GM04503 (cell line): ENCODE measurements at regions not wholly inside any gene's neighbourhood (a gene's known extent, or its start where the extent isn't known, plus 50 kb on each side); places are given as distances from the start of the nearest gene placed in this dataset.
"Not testable (repeated sequence)": the region's sequence is repeated elsewhere in the genome, so short reads cannot be mapped to it uniquely, and the experiment has no call there.

Experiments used
- DNase-seq: peaks from one replicate; pipeline ENCODE4 v3.0.0-alpha.2; 2012; ENCODE audit warnings: low read depth

- no peak for DNase-seq
These were observed 95.7 kb upstream of the ZNF648 start for GRCh38 chr1:182157187-182157586.

- not testable (repeated sequence) for DNase-seq
These were observed 92.9 kb upstream of the ZNF648 start for GRCh38 chr1:182154425-182154824.

DNA sequence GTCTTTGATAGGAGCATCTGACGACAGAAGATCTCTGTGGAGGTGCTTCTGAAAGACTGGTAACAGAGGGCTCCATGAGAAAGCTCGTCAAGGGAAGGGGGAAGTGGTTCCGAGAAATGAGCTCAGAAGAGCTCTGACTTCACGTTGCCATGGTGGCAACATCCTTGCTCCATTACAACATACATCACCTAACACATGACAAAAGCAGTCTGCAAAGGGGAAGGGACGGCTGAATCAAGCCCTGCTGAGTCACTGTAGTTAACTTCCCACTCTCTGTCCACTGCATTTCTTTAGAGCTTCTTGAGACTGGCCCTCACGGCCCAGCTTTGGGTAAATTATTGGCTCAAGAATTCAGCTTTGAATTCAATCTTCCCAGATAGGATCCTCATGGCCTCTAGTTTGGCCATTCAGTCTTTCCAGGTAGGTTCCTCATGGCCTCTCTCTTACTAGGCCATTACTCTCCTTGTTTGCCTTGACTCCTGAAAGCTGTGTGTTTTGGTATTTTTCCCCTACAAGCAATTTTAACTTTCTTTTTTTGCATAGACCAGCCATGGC is 88.0 kb upstream of the ZNF648 start:
- peak; percentile 63 for DNase-seq

DNA sequence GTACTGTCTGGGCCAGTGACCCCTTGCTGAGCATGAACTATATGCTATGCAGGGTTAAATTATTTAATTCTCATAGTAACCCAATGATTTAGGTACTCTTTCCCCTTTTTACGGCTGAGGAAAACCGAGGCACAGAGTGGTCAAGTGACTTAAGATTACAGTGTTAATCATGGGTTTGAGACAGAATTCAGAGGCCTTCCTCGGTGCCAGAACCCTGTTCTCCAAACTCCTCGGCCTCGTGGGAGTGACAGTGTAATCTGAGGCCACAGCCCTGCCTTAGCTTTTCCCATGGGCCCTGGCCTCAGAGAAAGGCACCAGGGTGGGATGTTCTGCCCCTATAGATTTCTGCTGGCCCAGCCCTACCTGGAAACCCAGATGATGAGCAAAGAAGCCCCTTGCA is 86.4 kb upstream of the ZNF648 start:
- DNase-seq, result no peak

GRCh38 chr1:182147136-182147820 is 85.8 kb upstream of the ZNF648 start:
- DNase-seq, result no peak

DNA sequence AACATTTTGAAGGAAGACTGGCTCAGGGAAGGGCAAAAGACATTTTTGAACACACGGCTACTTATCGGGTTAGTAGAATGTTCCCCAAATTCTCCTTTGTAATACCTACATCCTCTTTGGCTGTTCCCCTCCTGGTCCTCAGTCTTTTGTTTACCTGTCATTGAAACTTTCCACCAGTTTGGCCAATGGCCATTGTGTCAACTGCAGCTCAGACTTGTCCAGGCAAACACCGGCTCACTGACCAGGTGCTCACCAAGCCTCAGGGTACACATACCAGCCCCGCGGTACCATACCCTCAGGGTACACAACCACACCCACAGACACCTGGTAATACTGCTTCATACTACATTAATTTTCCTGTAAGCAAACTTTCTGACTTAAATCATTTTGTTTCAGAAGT is 84.8 kb upstream of the ZNF648 start:
- no peak for DNase-seq

GRCh38 chr1:182145441-182145840 is 83.9 kb upstream of the ZNF648 start:
- no peak for DNase-seq

DNA sequence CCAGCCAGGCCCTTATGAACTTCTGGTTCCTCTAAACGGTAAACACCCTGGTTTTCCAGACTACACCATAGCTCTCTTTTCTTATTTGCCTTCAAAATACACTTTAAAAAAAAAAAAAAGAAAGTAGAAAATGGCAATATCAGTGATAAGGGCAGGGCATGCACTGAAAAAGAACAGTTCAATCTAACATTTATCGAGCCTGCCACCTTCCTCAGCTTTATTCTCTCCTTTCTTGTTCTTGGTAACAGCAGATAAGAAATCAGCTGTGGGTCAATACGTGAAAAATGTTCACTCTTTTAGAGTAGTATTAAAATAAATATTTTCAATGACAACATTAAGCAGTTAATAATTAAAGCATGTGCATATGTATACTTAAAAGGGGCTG is 83.1 kb upstream of the ZNF648 start:
- DNase-seq, result no peak

- peak; percentile 34 for DNase-seq
These were observed 82.5 kb upstream of the ZNF648 start for GRCh38 chr1:182143825-182144645.

DNA sequence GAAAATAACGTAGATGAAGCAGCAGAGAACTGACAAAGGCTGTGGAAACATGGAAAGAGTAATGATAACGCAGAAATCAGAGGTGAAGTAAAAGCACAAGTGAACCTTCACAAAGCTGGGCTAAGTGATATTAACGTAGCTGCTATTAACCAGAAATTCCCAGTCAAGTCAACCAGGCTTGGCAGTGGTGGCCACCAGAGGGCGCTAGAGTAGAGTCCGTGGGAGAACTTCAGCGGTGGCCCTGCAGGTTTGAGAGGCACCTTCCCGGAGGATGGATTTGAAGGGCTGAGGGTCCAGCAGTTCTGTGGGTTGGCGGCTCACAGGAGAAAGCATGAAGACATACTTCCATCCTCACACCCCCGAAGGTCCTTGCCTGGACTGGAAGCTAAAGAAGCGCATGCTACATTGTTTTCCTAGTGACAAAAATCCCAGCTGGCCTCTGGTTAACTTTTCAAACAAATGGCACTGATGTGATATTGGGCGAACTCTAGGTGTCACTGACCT is 81.7 kb upstream of the ZNF648 start:
- no peak for DNase-seq

DNA sequence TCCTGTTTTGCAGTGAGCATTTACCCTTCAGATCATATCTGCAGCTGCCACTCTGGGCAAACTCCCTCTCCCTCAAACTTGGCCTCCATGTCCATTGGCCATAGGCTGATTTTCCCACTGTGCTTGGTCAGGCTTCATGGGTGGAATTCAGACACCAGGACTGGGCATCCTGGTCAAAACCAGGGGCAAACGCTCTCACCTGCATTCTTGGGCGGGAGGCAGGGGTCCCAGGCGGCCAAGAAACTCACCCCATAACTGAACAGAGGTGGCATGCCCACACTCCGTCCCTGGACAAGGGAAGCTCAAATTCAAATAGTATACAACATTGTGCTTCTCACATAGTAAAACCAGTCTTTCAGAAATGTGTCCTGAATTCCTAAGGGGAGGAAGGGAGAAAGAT is 81.1 kb upstream of the ZNF648 start:
- no peak for DNase-seq

- DNase-seq, result no peak
These were observed 79.5 kb upstream of the ZNF648 start for GRCh38 chr1:182141040-182141439.

GRCh38 chr1:182139496-182139895 is 78.0 kb upstream of the ZNF648 start:
- no peak for DNase-seq

- no peak for DNase-seq
These were observed 76.0 kb upstream of the ZNF648 start for GRCh38 chr1:182137546-182137945.

DNA sequence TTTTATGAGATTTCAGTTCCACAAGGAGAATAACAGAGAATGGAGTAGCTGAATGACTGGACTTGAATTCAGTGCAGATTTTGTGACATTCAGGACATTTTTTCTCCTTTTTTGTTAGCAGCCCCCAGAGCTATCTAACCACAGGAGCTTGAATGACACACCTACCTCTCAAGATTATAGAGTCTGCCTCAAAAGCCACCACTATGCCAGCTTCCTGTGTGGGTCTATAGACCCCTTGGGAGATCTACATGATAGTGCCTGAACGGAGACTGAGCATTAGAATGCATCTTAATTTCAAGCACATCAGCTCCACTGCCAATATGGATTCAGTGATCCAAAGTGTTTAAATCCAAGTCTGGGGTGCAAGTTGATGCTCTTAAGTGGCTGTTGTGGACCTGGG is 74.4 kb upstream of the ZNF648 start:
- no peak for DNase-seq

DNA sequence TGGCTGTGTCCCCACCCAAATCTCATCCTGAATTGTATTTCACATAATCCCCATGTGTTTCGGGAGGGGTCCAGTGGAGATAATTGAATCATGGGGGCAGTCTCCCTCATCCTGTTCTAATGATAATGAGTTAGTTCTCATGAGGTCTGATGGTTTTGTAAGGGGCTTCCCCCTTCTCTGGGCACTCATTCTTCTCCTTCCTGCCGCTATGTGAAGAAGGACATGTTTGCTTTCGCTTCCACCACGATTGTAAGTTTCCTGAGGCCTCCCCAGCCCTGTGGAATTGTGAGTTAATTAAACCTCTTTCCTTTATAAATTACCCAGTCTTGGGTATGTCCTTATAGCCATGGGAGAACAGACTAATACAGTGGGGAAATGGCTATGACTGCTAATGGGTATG is 72.7 kb upstream of the ZNF648 start:
- DNase-seq, result no peak

DNA sequence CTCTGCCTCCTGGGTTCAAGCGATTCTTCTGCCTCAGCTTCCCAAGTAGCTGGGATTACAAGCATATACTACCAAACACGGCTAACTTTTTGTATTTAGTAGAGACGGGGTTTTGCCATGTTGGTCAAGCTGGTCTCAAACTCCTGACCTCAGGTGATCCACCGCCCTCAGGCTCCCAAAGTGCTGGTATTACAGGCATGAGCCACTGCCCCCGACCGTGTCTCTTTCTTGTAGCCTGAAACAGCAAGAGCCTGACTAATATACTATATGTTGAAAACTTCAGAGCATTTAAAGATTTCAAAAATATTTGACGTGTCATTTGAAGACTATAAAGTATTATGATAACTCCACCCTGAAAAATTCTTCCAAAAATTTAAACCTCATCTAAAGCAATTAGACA is 71.7 kb upstream of the ZNF648 start:
- no peak for DNase-seq

DNA sequence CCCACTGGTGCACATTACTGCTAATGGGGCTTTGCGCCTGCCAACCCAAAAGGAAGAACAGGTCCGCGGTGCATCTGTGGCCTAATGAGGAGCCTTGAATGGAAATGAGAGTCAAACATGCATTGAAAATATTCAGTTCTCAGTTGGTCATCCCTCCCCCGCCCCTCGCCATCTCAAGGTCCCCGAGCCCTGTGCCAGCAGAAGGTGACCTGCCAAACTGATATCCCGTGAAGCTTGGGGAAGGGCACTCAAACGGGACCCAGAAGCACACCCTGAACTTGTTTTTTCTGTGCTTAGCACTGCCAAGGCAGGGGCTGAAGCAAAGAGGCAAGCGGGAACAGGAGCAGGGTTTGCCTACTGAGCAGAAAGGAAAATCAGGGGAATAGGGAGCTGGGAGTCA is 67.9 kb upstream of the ZNF648 start:
- DNase-seq, result no peak

DNA sequence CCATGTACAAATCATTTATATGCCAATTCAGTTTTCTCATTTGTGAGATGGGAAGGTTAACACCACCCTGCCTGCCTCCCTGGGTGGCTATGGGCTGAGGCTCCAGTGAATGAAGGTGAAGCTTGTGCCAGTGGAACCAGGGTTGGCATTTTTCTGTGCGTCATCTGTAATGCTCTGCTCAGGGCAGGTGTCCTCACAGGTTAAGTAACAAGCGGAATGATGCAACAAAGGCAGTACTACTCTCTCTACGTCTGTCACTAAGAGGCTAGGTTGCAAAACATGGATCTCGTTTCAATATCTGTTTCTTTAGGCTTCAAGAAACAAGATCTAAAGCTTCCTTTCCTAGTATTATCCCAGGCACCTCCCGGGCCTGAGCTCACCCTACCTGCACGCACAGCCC is 67.0 kb upstream of the ZNF648 start:
- no peak for DNase-seq

DNA sequence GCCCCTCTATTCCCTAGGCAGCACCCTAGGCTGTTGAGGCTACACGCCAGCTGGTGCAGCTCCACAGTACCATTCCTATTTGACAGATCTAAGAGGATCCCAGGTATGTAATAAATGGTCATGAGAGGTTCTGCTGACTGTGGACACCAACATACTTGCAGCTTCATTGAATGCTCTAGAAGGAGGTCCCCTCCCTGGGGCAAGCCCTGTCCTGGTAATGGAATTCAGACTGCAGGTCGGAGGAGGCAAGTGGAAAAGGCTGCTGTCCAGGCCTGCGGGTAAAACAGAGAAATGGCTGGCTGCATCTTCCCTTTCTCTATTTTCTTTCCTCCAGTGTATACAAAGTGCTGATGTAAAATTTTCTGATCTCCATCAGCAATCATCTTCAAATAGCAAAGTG is 66.1 kb upstream of the ZNF648 start:
- DNase-seq, result no peak

GRCh38 chr1:182126272-182126800 is 64.8 kb upstream of the ZNF648 start:
- DNase-seq, result no peak

DNA sequence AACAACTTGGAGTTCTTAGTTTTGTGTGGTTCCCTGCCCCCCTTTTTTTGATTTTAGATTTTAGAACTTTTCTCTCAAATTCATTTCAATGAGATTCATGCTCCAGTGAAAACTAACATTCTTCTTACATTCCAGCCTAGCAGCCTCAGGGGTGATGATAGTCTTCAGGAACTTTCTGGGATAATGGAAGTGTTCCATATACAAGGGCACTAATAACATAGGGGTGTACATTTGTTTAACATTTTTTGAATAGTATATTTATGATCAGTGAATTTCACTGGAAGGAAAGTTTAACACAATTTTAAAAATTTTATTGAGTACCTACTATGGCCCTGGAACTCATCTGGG is 61.4 kb upstream of the ZNF648 start:
- DNase-seq, result no peak

DNA sequence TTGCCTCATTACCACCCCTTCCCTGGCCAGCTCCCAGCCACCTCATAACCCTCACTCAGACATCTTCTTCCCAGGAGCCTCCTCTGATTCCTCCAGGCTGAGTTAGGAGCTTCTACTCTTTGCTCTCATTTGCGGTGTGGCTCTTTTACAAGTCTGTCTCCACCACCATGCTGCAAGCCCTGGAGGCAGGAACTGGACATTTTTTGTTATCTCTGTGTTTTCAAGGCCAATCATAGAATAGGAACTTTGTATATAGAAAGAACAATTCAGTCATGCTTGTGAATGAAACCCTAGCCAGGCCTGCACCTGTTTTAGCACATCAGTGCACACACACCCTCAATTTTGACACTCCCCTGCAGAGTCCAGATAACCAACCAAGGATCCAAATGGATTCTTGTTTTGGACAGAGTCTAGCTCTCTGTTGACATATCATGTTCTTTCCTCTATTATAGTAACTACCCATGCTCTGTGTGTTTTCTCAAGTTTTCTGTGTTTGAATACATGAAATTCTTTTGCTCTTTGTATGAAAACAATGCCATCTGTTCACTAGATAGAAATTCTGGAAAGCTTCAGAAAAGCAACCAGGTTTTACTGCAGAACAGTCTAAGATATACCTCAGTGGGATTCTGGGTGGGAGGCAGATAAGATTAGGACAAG is 60.9 kb upstream of the ZNF648 start:
- DNase-seq, result no peak
